Duodenal mucosa (tissue), 2 donors: ENCODE measurements at regions not wholly inside any gene's neighbourhood (a gene's known extent, or its start where the extent isn't known, plus 50 kb on each side); places are given as distances from the start of the nearest gene placed in this dataset.

ENCODE experiments used
- H3K27ac ChIP-seq: one replicate; pipeline ENCODE4 v1.7.0; 2013; ENCODE audit warnings: low read depth, low read length
- H3K27me3 ChIP-seq, 2 donors: one replicate each; pipeline ENCODE4 v1.7.0; 2013; ENCODE audit warnings: low read length in 2 of 2, control low read depth in 1 of 2; ENCODE audit not compliant: insufficient read depth in 2 of 2, control insufficient read depth in 1 of 2
- H3K36me3 ChIP-seq, 2 donors: one replicate each; pipeline ENCODE4 v1.7.0; 2013; ENCODE audit warnings: low read length in 2 of 2, control low read depth in 1 of 2; ENCODE audit not compliant: insufficient read depth in 2 of 2, control insufficient read depth in 1 of 2
- H3K4me1 ChIP-seq, 2 donors: one replicate each; pipeline ENCODE4 v1.7.0; 2013; ENCODE audit warnings: low read length in 2 of 2, control low read depth in 1 of 2; ENCODE audit not compliant: insufficient read depth in 2 of 2, control insufficient read depth in 1 of 2
- H3K4me3 ChIP-seq, 2 donors: one replicate each; pipeline ENCODE4 v1.7.0; 2013; ENCODE audit warnings: low read length in 2 of 2, low read depth in 1 of 2
- H3K9ac ChIP-seq, 2 donors: one replicate each; pipeline ENCODE4 v1.7.0; 2013; ENCODE audit warnings: low read length in 2 of 2, low read depth in 1 of 2
- H3K9me3 ChIP-seq, 2 donors: one replicate each; pipeline ENCODE4 v1.7.0; 2013; ENCODE audit warnings: low read length in 2 of 2, control low read depth in 1 of 2; ENCODE audit not compliant: control insufficient read depth in 1 of 2

- Histone ChIP-seq H3K27me3 (no peaks in the 10 kb centered on the region), H3K4me3 (no peak overlapping the region), H3K9ac (no peak overlapping the region), H3K4me1 (no peaks in the 10 kb centered on the region), H3K9me3 (peaks cover 0 to 6% of the 10 kb centered on the region in 2 donors), H3K36me3 (no peaks in the 10 kb centered on the region), H3K27ac (no peak overlapping the region)
Observed at GRCh38 chr2:67982956-67983355, 79.8 kb downstream of the C1D start.

GRCh38 chr2:67984600-67984999 is 78.2 kb downstream of the C1D start:
- Histone ChIP-seq H3K36me3 (no peaks in the 10 kb centered on the region), H3K4me3 (no peak overlapping the region), H3K27ac (no peak overlapping the region)

GRCh38 chr2:67985586-67985985 is 77.2 kb downstream of the C1D start:
- H3K4me1 ChIP-seq: no peaks in the 10 kb centered on the region
- no peak overlapping the region for H3K9ac ChIP-seq
- peaks cover 0 to 3% of the 10 kb centered on the region in 2 donors for H3K9me3 ChIP-seq
- no peak overlapping the region for H3K27ac ChIP-seq
- no peak overlapping the region for H3K4me3 ChIP-seq
- no peaks in the 10 kb centered on the region for H3K27me3 ChIP-seq
- no peaks in the 10 kb centered on the region for H3K36me3 ChIP-seq

More at GRCh38 chr2:67984600-67984999, 78.2 kb downstream of the C1D start:
- Histone ChIP-seq H3K9ac (no peak overlapping the region), H3K4me1 (no peaks in the 10 kb centered on the region), H3K27me3 (no peaks in the 10 kb centered on the region), H3K9me3 (peaks cover 0 to 6% of the 10 kb centered on the region in 2 donors)

- H3K9ac ChIP-seq: no peak overlapping the region
- H3K9me3 ChIP-seq: no peaks in the 10 kb centered on the region
- no peaks in the 10 kb centered on the region for H3K27me3 ChIP-seq
- H3K4me3 ChIP-seq: no peak overlapping the region
- no peak overlapping the region for H3K27ac ChIP-seq
- H3K36me3 ChIP-seq: no peaks in the 10 kb centered on the region
- H3K4me1 ChIP-seq: no peaks in the 10 kb centered on the region
Observed at GRCh38 chr2:67986258-67986657, 76.5 kb downstream of the C1D start.
